HG03457 (cell line): ENCODE measurements at regions not wholly inside any gene's neighbourhood (a gene's known extent, or its start where the extent isn't known, plus 50 kb on each side); places are given as distances from the start of the nearest gene placed in this dataset.

Experiments
- ATAC-seq: cut with Tn5 transposase; IDR thresholded peaks from one replicate; pipeline ENCODE4 v1.9.1; 2021; ENCODE audit warnings: moderate number of reproducible peaks; ENCODE audit not compliant: unreplicated experiment

DNA sequence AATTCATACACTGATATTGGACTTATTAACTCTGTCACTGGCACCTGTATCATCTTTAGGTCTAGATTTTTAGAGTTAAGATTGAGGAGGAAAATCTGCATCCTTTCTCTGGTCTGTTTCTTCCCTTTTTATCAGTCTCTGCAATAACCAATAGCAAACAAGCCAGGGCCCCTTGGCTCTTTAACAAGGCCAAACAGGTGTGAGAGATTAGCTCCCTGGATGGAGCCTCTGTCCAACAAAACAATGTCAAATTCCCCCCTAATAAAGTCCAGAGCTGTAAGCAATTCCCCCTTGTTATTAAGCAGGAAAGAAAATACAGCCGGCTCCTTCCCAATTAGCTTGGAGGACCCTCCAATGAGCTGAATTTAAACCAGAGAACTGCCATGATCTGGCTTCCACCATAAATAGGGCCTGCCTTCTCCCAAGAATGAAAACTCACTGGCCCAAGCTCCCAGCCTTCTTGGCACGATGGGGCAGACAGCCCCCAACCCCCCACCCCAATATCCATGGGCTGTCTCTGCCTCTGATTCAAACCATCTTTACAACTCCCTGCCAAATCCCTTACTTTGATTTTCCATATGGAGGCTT is 56.1 kb upstream of the SOX9 start:
- ATAC-seq, result no peak

DNA sequence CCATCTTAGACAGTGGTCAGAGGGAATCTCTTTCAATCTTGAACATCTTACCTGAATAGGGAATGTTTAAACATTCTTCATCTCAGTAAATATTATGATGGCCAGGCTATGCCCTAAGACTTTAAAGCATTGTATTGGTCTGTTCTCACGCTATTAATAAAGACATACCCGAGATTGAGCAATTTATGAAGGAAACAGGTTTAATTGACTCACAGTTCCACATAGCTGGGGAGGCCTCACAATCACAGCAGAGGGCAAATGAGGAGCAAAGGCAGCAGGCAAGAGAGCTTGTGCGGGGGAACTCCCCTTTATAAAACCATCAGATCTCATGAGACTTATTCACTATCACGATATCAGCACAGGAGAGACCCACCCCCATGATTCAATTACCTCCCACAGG is 55.3 kb upstream of the SOX9 start:
- no peak for ATAC-seq

DNA sequence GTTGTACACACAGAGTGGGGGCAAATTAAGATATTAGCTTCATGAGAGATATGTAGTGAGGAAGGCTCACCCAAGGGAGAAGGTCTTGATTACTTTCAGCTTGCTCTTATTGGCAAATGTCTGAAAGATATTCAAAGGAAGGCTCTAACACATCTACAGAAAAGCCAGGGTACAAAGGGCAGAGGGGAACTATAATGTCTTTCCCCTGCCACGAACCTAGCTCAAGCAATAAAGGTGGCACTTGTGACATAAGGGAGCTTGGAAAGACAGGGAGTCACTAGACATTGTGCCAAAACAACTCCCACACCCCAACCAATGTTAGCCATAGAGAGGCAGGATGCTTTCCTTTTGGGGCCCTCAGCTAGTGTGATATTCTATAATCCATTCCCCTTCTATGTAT is 52.2 kb upstream of the SOX9 start:
- no peak for ATAC-seq

DNA sequence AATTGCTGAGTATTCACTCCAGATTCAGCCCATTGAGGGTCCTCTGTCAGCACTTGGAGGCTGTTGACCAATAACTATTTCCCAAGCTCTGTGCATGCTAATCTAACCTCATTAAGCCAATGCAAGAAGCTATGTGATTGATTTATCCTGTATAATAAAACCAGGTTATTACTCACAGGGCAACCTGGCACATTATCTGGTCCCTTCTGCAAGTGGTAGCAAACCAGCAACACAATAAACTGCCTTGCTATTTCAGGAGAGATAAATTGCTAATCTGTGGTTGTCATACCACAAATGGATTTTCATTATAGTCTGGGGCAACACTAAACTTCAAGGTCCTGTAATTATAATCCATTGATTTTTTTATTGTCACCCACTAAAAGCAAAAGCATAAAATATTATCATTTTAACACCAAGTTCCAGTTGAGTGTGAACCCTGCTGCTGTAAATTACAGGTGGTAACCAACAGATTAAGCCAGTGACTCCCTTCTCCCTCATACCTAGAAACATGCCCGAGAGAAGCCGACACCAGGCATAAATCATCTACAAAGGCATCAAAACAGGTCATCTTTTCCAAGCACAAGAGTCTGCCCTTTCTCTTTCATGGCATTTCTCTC is 51.1 kb upstream of the SOX9 start:
- ATAC-seq, result no peak
